NCI-H748 treated with DMSO at 0.1 percent for 48 hours (cell line): ENCODE measurements at regions not wholly inside any gene's neighbourhood (a gene's known extent, or its start where the extent isn't known, plus 50 kb on each side); places are given as distances from the start of the nearest gene placed in this dataset.
"Not testable (repeated sequence)": the region's sequence is repeated elsewhere in the genome, so short reads cannot be mapped to it uniquely, and the experiment has no call there.

Source experiments
- DNase-seq: peaks from one replicate; lab custom pipeline; 2025; lab: John Stamatoyannopoulos, UW

DNA sequence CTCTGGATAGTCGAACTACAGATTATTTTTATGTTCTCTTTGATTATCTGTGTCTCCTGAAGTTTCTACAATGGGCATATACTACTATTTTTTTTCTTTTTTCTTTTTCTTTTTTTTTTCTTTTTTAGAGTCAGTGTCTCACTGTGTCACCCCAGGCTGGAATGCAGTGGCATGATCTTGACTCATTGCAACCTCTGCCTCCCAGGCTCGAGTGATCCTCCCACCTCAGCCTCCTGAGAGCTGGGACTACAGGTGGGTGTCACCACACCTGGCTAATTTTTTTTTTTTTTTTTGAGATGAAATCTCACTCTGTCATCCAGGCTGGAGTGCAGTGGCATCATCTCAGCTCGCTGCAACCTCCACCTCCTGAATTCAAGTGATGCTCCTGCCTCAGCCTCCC is 250.7 kb upstream of the KAZN start:
- no peak for DNase-seq

DNA sequence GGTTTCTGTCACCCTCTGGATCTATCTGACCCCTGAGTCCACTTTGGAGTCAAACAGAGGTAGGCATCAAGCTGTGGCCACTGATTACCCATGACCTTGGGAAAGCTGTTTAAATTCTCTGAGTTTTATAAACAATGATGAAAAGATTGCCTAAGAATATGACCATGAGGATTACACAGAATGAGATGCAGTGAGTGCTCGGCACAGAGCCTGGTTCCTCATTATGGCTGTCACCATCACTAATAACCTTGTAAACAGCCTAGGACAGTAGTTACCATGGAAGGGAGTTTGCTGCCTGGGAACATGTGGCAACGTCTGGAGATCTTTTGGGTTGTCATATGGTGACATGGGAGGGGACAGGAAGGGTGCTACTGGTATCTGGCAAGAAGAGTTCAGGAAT is 248.3 kb upstream of the KAZN start:
- DNase-seq = no peak

DNA sequence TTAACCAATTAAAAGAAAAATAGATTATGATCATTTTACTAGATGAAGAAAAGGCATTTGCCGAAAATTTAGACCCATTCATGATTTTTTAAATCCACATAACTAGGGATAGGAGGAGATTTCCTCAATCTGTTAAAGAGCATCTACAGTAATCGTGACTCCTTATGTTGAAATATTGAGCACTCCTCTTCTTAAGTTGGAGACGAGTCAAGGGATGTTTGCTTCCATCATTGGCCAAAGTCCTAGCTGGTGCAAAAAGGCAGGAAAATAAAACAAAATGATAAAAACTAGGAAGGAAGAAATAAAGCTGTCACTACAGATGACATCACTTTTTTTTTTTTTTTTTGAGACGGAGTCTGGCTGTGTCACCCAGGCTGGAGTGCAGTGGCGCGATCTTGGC is 245.6 kb upstream of the KAZN start:
- DNase-seq = no peak

DNA sequence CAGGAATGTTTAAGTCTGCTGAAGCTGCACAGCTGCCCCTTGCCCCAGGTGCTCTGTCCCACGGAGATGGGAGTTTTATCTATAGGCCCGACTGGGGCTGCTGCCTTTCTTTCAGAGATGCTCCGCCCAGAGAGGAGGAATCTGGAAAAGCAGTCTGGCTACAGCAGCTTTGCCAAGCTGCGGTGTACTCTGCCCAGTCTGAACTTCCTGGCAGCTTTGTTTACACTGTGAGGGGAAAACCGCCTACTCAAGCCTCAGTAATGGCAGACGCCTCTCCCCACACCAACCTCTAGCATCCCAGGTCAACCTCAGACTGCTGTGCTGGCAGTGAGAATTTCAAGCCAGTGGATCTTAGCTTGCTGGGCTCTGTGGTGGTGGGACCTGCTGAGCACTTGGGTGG is 237.5 kb upstream of the KAZN start:
- not testable (repeated sequence) for DNase-seq

DNA sequence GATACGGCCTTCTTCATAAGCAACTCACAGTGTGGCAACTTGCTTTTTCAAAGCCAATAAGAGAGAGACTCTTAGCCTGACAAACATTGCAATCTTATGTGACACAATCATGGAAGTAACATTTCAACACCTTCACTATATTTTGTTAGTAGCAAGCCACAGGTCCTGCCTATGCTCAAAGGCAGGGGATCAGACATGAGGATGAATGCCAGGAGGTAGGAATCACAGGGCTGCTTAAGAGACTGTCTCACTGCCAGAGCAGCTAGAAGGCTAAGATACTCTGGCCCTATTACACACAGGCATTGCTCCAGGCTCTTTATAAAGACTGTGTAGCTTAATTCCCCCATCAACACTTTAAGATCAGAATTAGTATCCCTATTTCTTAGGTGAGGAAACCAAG is 236.2 kb upstream of the KAZN start:
- DNase-seq = no peak

DNA sequence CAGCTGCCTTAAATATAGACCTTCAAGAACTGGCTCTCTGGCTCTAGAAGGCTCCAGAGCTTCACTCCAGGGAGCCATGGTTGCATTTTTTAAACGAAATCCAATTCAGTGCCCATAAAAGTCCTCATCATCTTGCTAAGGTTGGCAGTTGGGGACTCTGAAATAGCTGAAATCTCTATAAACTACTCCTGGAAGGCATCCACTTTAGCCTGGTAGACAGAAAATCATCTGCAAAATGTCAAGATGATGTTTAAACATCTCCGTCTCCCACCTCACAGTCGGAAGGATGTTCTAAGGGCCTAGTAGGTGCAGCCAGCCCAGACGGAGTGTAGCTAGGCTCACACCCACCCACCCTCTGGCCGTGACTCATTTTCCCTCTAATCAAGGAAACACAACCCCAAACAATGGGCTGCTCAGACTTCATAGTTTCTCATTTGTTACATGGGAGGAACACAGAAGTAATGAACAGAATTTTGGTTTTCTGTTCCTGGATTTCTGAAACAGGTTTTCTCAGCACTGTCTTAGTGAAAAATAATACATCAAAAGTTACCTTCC is 235.4 kb upstream of the KAZN start:
- DNase-seq = no peak

DNA sequence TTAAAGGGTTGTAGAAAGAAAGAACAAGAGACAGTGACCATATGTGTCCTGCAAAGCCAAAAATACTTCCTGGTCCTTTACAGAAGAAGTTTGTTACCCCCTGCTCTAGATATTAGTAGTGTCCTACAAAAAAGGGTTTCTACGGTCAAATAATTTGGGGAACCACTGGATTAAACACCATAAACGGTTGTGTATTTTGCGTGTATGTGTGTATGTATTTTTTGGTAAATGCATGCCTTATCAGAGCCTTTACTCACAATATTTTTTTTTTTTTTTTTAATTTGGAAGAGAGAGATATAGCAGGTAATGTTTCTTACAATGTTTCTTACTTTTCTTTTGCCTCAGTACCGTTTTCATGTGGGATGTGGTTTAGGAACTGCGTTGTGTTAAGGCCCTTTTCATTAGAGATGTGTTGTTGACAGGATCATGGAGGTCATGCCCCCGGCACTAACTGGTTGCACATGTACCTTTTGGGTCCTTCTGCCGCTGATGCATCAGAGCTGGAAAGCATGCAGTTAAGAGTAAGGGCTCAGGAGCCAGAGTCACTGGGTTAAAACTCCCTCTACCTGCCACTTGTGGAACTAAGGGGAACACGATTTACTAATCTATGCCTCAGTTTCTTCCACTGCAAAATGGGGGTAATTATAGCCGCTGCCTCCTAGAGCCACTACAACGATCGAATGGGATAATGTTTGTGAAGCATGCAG is 234.6 kb upstream of the KAZN start:
- no peak for DNase-seq

DNA sequence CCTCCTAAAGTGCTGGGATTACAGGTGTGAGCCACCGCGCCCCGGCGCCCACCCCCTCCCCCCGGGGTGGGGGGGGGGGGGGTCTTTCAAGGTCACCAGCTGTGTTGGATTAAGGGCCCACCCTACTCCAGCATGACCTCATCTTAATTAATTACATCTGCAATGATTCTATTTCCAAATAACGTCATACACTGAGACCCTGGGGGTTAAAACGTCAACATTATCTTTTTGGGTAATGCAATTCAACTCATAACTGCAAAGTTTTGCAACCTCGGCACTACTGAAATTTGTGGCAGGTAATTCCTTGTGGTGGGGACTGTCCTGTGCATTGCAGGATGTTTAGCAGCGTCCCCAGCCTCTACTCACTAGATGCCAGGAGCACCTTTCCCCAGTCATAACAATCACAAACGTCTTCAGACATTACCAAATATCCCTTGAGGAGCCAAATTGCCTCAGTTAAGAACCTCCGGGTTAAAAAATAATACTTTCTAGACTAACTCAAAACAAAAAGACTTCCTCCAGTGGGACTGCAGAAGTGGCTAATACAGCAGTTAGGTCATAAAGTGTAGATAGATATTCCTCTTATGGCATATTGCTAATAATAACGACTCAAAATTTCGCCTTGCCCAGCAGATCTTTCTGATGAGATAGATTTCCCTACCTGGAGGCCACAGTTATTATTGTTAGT is 233.0 kb upstream of the KAZN start:
- no peak for DNase-seq

DNA sequence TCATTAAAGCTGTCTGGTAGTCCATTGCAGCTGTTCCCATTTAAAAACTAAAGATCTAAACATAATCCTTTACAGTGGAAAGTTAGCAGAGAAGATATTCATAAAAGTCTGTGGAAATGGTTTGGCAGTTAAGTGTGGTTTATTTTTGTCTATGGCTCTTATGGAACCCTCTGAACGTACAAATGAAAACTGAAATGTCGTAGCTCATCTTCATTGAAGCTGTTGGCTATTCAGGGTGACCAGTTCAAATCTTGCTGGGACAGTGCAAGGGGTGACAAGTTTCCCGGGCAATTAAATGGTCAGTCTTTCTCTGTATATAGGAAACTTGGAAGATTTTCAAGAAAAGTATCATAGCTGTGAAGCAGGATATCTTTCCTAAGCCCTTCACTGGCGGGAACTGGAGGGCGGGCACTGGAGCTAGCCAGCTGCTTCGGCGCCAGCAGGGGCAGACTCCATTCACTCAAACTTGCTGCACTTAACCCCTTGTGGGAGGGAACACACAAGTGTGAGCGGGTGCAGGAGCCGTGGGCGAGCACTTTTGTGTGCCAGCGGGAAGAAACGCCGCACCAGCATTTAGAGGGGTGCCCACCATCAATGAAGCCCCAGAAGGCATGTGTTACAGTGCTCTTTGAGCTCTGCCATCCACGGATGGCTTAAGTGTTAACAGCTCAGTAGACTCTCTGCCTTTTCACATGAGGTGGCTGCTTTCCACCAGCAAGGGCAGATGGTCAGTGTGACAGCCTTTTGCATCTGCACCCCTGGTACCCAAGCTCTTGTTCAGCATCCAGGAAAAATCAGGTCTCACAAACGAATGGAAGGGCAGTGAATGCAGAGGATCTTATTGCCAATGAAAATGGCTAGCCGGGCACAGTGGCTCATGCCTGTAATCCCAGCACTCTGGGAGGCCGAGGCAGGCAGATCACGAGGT is 232.1 kb upstream of the KAZN start:
- no peak for DNase-seq

DNA sequence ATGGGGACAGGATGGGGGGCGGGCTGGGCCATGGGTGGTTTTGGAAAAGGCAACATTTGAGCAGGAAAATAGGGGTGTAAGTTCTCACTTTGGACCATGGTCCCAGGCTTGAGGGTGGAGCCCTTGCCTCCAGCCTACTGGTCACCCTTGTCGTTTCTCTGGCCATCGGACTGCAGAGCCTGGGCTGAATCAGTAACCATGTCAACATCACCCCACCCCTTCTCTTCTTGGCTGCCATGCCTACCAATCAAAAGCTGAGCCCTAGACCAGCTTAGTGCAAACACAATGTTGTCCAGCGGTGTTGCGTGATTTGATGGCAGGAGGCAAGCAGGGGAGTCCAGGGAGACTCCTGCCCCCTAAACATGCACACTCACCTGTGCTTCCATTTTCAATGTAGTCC is 231.0 kb upstream of the KAZN start:
- DNase-seq = peak; percentile 9

DNA sequence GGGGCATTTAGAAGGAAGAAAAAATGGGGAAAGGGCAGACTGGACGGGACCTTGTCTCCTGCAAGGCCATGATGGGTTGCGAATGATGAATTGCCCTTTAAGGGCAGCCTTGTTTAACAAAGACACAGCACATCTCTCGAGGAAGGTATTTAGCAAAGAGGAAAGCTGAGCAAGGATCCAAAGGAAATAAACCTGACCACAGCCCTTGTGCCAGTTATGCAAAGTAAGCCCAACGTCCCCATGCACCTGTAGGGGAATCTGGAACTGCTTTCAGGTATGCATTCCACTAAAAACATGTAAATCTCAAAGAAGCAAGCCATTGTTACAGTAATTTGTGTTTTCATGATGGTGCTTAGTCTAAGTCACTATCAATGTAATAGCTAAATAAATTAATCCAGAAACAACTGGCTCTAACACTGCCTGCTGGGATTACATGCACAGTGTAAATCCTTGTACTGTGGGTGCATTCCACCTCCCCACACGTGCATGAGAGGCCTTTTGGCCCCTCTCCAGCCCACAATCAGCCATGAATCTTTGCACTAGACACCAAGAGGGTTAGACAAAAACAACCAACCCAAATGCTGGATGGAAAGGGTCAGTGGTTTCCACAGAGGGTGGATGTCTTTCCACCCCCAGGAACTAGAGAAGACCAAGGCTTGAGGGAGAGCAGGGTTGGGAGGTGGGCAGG is 228.8 kb upstream of the KAZN start:
- DNase-seq = no peak

DNA sequence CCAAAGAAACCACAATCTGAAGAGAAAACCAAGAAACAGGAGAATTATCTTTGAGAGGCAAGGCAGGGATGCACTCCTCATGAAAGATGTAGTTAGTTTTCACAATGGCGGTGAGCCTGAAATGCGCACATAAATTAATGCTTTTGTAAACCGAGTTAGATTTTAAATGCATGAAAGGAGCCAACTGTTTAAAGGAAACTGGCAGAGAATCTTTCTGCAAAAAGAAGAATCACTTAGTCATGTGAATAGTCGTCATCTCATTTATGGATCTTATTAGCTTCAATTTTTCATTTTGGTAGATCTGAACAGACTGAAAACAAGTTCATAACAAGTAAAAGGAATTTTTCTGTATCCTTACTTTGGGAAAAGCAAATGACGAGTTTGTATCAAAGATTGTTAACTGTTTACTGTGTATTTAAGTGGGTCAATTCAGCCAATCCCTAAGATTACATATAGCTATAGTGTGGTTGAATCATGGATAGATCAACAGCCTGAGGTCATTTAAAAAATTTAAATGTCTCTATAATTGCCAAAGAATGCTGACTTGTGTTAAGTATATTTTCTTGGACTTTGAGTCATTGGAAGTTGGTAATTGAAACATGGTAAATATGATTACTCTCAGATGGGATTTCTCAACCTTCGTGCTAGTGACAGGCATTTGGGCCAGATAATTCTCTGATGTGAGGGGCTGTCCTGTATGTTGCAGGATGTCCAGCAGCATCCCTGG is 226.6 kb upstream of the KAZN start:
- DNase-seq = no peak

DNA sequence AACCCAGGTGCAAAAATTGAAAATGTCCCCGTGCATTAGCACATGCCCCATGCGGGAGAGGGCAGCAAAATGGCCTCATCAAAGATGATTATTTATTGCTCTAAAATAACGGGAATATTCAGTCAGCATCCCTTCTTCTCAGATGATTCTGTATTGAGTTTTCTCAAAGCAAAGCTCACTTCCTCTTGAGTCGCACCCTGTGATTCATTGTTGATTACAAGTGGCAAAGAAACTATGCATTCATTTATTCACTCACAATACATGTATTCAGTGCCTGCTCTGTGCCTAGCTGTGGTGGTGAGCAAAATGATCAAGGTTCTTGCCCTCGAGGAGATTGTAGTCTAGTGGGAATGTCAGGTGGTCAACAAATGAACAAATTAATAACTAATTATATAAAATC is 226.0 kb upstream of the KAZN start:
- DNase-seq = no peak

DNA sequence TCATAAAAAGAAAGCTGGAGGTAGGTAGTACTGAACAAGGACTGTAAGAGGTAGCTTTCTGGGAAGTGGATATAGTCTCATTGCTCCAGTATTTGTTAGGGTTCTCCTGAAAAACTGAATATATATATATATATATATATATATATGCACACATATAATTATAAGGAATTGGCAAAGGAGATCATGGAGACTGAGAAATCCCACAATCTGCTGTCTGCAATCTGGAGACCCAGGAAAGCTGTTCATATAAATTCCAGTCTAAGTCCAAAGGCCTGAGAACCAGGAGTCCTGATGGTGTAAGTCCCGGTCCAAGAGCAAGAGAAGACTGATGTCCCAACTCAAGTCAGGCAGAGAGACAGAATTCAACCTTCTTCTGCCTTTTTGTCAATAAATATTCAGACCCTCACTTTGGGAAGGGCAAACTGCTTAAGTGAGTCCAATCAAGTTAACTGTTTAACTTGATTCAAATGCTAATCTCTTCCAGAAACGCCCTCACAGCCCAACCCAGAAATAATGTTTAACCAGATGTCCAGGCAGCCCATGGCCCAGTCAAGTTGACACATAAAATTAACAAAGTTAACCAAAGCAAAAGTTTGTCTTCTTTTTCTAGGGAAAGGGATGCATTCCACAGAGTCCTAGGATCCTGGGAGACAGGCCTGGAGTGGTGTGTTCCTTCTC is 225.3 kb upstream of the KAZN start:
- no peak for DNase-seq

DNA sequence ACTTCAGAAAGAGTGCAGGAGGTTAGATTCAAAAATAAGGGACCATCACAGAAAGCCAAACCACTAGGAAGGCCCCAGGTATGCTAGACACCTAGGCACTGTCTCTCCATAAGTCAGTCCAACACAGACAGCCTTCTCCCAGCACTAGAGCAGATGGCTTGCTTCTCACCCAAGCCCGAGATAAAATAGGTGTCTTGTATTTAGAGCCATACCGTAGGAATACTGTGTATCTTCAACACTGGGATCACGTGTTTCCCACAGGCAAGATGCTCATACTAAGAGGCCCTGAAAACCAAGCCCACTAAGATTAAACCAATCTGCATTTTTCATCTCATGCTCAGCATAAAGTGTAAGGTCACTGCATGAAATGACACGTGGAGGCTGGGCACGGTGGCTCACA is 223.3 kb upstream of the KAZN start:
- DNase-seq = no peak

DNA sequence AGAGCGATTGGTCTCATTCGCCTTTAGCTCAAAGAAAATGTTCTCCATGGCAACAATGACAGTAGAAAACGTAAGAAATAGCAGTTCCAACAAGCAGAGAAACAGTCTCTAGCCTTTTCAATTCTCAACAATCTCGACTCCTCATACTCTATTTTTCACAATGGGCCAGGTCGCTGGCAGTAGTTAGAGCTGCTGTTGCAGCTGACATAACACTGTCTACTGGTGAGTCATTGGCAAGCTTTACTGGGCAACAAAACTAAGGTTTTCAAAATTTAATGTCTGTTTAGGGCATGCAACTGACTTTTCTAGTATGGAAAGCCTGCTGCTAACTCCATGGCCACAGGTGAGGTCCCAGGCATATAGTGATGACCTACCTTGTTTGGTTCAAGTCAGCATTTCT is 221.1 kb upstream of the KAZN start:
- DNase-seq = no peak

DNA sequence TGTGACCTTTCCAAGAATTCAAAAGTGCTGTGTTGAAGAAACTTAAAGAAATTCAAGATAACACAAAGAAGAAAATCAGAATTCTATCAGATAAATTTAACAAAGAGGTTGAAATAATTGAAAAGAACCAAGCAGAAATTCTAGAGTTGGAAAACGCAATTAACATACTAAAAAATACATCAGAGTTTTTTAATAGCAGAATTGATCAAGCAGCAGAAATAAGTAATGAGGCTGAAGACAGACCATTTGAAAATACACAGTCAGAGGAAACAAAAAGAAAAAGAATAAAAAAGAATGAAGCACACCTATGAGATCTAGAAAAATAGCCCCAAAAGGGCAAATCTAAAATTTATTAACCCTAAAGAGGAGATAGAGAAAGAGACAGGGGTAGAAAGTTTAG is 218.1 kb upstream of the KAZN start:
- DNase-seq = no peak

DNA sequence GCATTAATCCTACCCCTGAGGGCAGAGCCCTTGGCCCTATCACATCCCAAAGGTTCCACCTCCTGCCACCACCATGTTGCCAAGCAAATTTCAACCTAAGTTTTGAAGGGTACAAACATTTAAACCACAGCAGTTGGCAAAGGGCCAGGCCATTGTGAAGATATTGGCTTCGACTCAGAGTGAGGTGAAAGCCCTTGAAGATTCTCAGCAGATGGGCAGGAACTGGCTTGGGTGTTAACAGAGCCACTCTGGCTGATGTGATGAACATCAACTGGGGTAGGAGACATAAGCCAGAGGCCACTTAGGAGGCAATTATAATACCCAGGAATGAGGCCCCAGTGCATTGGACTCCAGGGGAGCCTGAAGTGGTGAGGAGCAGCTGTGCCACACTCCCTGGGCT is 207.7 kb upstream of the KAZN start:
- DNase-seq = no peak

DNA sequence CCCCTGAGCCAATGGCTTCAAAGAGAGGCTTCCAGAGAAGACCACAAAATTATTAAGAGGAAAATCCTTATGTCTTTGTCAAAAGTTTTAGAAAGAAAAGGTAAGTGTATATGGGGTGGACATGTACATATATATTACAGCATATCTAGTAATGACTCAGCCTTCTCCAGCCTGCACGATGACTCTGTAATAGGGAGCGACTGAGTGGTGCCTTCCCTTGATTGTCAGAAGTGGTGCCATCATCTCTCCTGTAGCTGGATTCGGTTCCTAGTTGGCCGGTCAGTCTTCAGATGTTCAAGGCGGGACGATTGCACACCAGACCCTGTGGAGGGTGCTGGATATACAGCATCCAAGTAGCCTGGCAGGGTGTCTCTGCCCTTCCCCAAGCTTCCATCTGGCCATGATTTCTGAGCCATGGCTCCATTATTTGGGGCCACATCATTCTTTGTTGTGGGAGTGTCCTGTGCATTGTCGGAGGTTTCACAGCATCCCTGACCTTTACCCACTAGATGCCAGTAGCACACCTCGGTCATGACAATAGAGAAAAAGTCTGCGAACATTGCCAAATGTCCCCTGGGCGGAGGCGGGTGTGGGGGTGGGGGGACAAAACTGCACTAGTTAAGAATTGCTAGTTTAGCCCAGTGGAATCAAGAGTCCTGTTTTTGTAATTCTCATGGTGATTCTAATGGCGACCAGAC is 206.2 kb upstream of the KAZN start:
- no peak for DNase-seq

DNA sequence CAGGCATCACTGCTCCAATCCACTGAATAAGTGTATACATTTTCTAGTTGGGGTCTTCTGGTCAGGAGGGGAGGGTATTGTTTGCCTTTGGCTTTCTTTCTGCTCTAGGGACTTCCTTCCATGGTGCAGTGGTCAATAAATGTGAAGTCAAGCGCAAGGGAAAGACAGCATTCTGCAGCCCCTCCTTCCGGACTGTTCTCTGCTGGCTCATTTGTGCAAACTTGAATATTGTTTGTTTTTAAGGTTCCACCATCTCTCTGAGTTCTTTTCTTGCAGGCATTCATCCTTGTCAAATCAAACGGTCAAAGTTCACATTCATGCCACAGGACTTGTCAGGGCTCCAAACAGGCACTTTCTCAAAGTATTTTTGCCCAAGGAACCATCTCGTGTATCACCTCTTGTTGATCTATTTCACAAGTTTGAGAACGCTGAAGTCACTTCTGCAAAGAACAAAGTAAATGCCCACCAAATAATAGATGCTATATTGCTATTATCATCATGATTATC is 205.6 kb upstream of the KAZN start:
- DNase-seq = no peak
